KOPT-K1 (cell line): ENCODE measurements at regions not wholly inside any gene's neighbourhood (a gene's known extent, or its start where the extent isn't known, plus 50 kb on each side); places are given as distances from the start of the nearest gene placed in this dataset.

ENCODE experiments used
- H3K27ac ChIP-seq: fragments of 200-600 bp; sonication (generic); 2 replicates; pipeline ENCODE4 v1.5.1; 2016; ENCODE audit warnings: antibody characterized with exemption, mild to moderate bottlenecking, low read depth, low read length; ENCODE audit not compliant: poor library complexity, severe bottlenecking
- H3K36me3 ChIP-seq: fragments of 200-600 bp; sonication (generic); 2 replicates; pipeline ENCODE4 v1.5.1; 2017; ENCODE audit warnings: antibody characterized with exemption, mild to moderate bottlenecking, low read length, moderate library complexity; ENCODE audit not compliant: insufficient read depth
- H3K9me3 ChIP-seq: fragments of 200-600 bp; sonication (generic); 2 replicates; pipeline ENCODE4 v1.5.1; 2017; ENCODE audit warnings: antibody characterized with exemption, low read length, mild to moderate bottlenecking; ENCODE audit not compliant: insufficient read depth, poor library complexity, severe bottlenecking

GRCh38 chr12:123085730-123086487, 65.0 kb downstream of the PITPNM2 start:
- H3K9me3 ChIP-seq, result no peaks in the 10 kb centered on the region
- peak overlapping the region; percentile 30 for H3K27ac ChIP-seq

GRCh38 chr12:123085066-123085465, 65.8 kb downstream of the PITPNM2 start:
- peak overlapping the region; percentile 38 for H3K27ac ChIP-seq
- H3K36me3 ChIP-seq, result 0 out of 2 replicates have a peak, but pooled peaks cover 4% of the 10 kb centered on the region
- no peaks in the 10 kb centered on the region for H3K9me3 ChIP-seq

More at GRCh38 chr12:123085730-123086487, 65.0 kb downstream of the PITPNM2 start:
- 0 out of 2 replicates have a peak, but pooled peaks cover 4% of the 10 kb centered on the region for H3K36me3 ChIP-seq

GRCh38 chr12:123083661-123084571, 67.0 kb downstream of the PITPNM2 start:
- H3K9me3 ChIP-seq, result no peaks in the 10 kb centered on the region
- 0 out of 2 replicates have a peak, but pooled peaks cover 4% of the 10 kb centered on the region for H3K36me3 ChIP-seq
- peak overlapping the region; percentile 38 for H3K27ac ChIP-seq

DNA sequence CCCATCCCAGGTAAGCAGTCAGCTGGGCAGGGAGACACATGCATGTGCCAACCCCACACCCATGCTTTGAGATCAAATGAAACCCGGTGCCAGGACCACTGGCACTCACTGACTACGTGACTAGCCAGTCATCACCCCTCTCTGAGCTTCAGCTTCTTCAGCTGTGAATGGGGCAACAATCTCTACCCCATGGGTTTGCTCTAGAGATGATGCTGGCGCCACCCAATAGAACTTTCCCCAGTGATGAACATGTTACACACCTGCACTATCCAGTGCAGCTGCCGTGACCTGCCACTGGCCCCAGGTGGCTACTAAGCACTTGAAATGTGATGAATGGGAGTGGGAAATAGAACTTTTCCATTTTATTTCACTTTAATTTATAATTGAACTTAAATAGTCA, 70.3 kb downstream of the PITPNM2 start:
- Histone ChIP-seq H3K36me3 (0 out of 2 replicates have a peak, but pooled peaks cover 4% of the 10 kb centered on the region), H3K9me3 (no peaks in the 10 kb centered on the region), H3K27ac (peak overlapping the region; percentile 12)

- Histone ChIP-seq H3K9me3 (no peaks in the 10 kb centered on the region), H3K27ac (peak overlapping the region; percentile 91), H3K36me3 (0 out of 2 replicates have a peak, but pooled peaks cover 4% of the 10 kb centered on the region)
These were observed 72.2 kb downstream of the PITPNM2 start for GRCh38 chr12:123078531-123079155.

DNA sequence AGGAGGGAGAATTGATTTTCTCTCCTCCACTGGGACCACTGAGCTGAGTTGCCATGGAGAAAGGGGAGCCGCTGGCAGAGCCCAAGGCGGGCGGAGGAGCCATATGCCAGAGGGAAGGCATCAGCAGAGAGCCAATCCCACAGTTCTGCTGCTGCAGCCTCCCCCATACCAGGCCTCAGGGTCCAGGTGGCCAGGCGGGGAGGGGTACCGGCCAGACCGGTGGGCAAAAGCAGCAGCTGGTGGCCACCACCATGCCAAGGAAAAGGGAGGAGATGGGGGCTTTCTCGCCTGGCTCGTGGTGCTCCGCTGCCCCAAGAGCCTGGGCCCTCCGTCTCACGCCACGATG, 72.8 kb downstream of the PITPNM2 start:
- Histone ChIP-seq H3K27ac (peak overlapping the region; percentile 91), H3K36me3 (0 out of 2 replicates have a peak, but pooled peaks cover 4% of the 10 kb centered on the region), H3K9me3 (no peaks in the 10 kb centered on the region)

- Histone ChIP-seq H3K27ac (peak overlapping the region; percentile 91), H3K9me3 (no peaks in the 10 kb centered on the region), H3K36me3 (no peaks in the 10 kb centered on the region)
These were observed 73.4 kb downstream of the PITPNM2 start for GRCh38 chr12:123077298-123078119.

- Histone ChIP-seq H3K36me3 (no peaks in the 10 kb centered on the region), H3K27ac (peak overlapping the region; percentile 91)
These were observed 74.1 kb downstream of the PITPNM2 start for GRCh38 chr12:123076604-123077297.

DNA sequence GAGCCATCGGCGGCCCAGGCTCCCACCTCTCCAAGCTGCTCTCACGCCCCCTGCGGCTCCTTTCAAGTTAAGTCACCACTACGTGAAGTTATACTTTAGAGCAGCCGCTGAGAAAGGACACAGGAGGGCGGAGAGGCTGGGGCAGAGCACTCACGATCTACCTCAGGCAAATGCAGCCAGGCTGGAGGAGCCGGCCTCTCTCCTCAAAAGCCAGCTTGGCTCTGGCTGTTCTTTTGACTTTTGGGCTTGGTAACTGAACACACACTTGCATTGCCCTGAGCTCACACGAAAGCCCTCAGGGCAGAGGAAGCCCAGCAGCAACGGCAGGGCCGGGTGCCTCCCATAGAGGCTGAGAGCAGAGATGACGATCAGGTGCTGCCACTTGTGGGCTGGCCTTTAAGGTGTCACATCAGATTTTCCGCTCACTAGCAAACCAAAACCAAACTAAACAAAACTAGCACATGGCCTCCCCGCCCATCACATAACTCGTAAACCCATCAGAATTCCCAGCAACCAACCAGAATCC, 75.2 kb downstream of the PITPNM2 start:
- peaks cover 7% of the 10 kb centered on the region for H3K36me3 ChIP-seq
- H3K27ac ChIP-seq, result peak overlapping the region; percentile 91
- no peaks in the 10 kb centered on the region for H3K9me3 ChIP-seq

More at GRCh38 chr12:123076604-123077297, 74.1 kb downstream of the PITPNM2 start:
- no peaks in the 10 kb centered on the region for H3K9me3 ChIP-seq

- Histone ChIP-seq H3K27ac (peak overlapping the region; percentile 91), H3K36me3 (peaks cover 9% of the 10 kb centered on the region), H3K9me3 (no peaks in the 10 kb centered on the region)
These were observed 75.7 kb downstream of the PITPNM2 start for GRCh38 chr12:123075087-123075645.

DNA sequence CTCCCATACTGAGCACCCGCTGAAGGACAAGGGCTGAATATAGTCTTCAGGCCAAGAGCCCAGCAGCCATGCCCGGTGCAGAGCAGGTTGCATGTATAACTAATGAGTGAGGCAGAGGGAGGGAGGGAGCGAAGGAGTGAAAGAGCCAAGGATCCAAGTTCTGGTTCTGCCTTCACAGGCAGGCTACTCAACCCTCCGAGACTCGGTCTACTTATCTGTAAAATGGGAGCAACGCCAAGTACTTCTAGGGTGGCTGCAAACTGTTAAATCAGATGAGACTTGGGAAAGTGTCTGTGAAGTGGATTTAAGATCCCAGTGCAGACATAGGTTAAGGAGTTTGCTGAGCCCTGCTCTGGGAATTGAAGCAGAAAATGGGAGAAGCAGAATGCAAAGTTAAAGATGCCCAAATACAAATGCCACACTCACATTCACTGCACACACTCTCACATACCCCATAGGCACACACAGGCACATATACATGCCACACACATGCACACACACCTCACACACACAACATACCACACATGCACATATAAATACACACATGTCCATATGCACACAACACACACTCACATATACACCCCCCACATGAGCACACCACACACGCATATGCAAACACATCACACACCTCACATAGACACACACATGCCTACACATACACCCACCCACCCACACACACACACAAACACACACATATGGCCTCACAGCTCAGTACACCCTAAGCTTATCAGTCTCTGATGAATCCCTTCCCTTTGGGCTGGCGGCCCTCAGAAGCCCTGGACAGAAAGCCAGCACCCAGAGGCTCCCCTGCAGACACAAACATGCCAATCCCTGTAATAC, 76.7 kb downstream of the PITPNM2 start:
- H3K9me3 ChIP-seq, result no peaks in the 10 kb centered on the region
- H3K27ac ChIP-seq, result peak overlapping the region; percentile 91

DNA sequence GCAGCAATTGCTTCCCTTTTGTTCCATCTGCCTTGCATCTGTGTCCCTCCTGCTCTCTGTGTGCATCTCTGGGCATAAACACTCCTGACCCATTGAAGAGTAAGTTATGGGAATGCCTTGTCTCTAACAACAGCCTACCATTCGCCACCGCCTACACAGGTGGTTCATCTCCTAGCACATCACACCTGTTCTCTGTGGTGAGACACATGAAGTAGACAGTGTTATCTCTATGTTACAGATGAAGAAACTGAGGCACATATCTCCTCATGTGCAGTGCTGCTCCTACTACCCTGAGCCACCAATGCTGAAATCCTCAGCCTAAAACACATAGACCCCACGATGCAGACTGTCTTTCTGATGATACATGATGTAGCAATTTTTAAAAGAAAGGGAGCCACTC, 77.6 kb downstream of the PITPNM2 start:
- Histone ChIP-seq H3K27ac (peak overlapping the region; percentile 91), H3K9me3 (no peaks in the 10 kb centered on the region), H3K36me3 (peaks cover 9% of the 10 kb centered on the region)

More for the DNA sequence above, 76.7 kb downstream of the PITPNM2 start:
- H3K36me3 ChIP-seq, result peaks cover 9% of the 10 kb centered on the region
